ENCODE measurements at regions not wholly inside any gene's neighbourhood (a gene's known extent, or its start where the extent isn't known, plus 50 kb on each side); places are given as distances from the start of the nearest gene placed in this dataset.

DNA sequence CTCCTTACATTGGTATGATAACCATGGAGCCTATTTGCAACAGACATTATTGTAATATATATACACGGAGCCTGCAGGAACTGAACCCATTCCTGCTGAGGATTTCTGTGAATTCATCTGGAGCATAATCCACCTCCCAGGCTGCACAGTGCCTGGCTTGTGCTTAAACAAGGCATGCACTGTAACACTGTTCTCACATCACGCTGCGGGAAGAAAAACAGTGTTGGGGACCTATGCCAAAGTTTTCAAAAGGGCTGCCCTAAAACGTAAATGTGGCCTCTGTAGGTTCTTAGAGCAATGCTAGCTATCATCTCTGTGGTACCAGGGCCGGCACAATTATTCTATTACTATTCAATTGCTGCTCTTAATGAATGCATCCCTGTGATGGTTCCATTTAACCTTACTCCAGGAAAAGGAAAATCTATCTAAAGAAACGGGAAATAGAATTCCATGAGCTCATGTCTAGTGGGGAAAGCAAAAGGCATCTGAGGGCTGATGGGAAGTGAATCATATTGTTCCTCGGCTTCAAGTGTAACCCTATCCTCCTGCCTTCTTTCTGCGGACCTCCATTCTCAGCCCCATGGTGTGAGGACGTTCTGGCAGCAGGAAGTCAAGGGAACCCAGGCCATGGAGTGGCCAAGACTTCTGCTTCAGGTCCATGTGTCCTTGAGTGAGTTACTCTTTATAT is 525.5 kb downstream of the SOX6 start:
- no peak for TF ChIP-seq CTCF (conservative IDR thresholded peaks at IDR 0.05; ENCODE audit: low read depth, low read length)
- no peak for TF ChIP-seq EZH2 (IDR thresholded peaks at IDR 0.05; ENCODE audit: low read length, unreplicated experiment)
